ENCODE measurements at regions not wholly inside any gene's neighbourhood (a gene's known extent, or its start where the extent isn't known, plus 50 kb on each side); places are given as distances from the start of the nearest gene placed in this dataset.

GRCh38 chr11:116461789-116462188 is 311.0 kb downstream of the BUD13 start:
- POLR2A ChIA-PET: no interaction called here

GRCh38 chr11:116460156-116460920 is 312.4 kb downstream of the BUD13 start:
- CTCF ChIA-PET: no interaction called here
- POLR2A ChIA-PET: no interaction called here

More at GRCh38 chr11:116461789-116462188, 311.0 kb downstream of the BUD13 start:
- CTCF ChIA-PET: no interaction called here

GRCh38 chr11:116459185-116460045 is 313.4 kb downstream of the BUD13 start:
- ChIA-PET POLR2A (no interaction called here), CTCF (interaction anchor here (0.5 kb wide), 1 partner anchor 71 kb away, joined by 3 read pairs; no protein-coding TSS in a partner anchor)

GRCh38 chr11:116458546-116458945 is 314.2 kb downstream of the BUD13 start:
- CTCF ChIA-PET: interaction anchor here (0.5 kb wide), 1 partner anchor 72 kb away, joined by 3 read pairs; no protein-coding TSS in a partner anchor
- POLR2A ChIA-PET: no interaction called here

GRCh38 chr11:116457336-116458007 is 315.3 kb downstream of the BUD13 start:
- CTCF ChIA-PET: no interaction called here
- POLR2A ChIA-PET: no interaction called here

GRCh38 chr11:116454951-116455350 is 317.8 kb downstream of the BUD13 start:
- CTCF ChIA-PET: interaction anchor here (1.3 kb wide), 1 partner anchor 17 kb away, joined by 3 read pairs; no protein-coding TSS in a partner anchor

GRCh38 chr11:116454020-116454645 is 318.7 kb downstream of the BUD13 start:
- ChIA-PET POLR2A (no interaction called here), CTCF (no interaction called here)

More at GRCh38 chr11:116454951-116455350, 317.8 kb downstream of the BUD13 start:
- POLR2A ChIA-PET: no interaction called here

- ChIA-PET CTCF (no interaction called here), POLR2A (no interaction called here)
Observed at GRCh38 chr11:116452461-116452860, 320.3 kb downstream of the BUD13 start.

GRCh38 chr11:116449522-116449921 is 323.3 kb downstream of the BUD13 start:
- ChIA-PET POLR2A (no interaction called here), CTCF (no interaction called here)

- ChIA-PET POLR2A (no interaction called here), CTCF (no interaction called here)
Observed at GRCh38 chr11:116446048-116446941, 326.5 kb downstream of the BUD13 start.

- ChIA-PET CTCF (no interaction called here), POLR2A (no interaction called here)
Observed at GRCh38 chr11:116445108-116446047, 327.4 kb downstream of the BUD13 start.

- ChIA-PET POLR2A (no interaction called here), CTCF (no interaction called here)
Observed at GRCh38 chr11:116442238-116442752, 330.5 kb downstream of the BUD13 start.

GRCh38 chr11:116439361-116439677 is 333.5 kb downstream of the BUD13 start:
- CTCF ChIA-PET: no interaction called here
- POLR2A ChIA-PET: no interaction called here

- POLR2A ChIA-PET: no interaction called here
- CTCF ChIA-PET: no interaction called here
Observed at GRCh38 chr11:116438651-116439360, 334.0 kb downstream of the BUD13 start.

GRCh38 chr11:116434986-116435385 is 337.8 kb downstream of the BUD13 start:
- POLR2A ChIA-PET: no interaction called here
- CTCF ChIA-PET: no interaction called here

GRCh38 chr11:116432301-116432700 is 340.5 kb downstream of the BUD13 start:
- ChIA-PET CTCF (no interaction called here), POLR2A (no interaction called here)

GRCh38 chr11:116431842-116432241 is 340.9 kb downstream of the BUD13 start:
- CTCF ChIA-PET: no interaction called here
- POLR2A ChIA-PET: no interaction called here

- POLR2A ChIA-PET: no interaction called here
- CTCF ChIA-PET: no interaction called here
Observed at GRCh38 chr11:116428638-116428975, 344.2 kb downstream of the BUD13 start.
